ENCODE measurements at regions not wholly inside any gene's neighbourhood (a gene's known extent, or its start where the extent isn't known, plus 50 kb on each side); places are given as distances from the start of the nearest gene placed in this dataset.

GRCh38 chr9:32291370-32291769, 93.1 kb upstream of the ACO1 start:
- H3K4me2 ChIP-seq (ENCODE audit: insufficient read depth, low read length) = no peak overlapping the region
- FAIRE-seq (no peak), DNase-seq (ENCODE audit: extremely low read depth in 1 of 4, low spot score in 3 of 4) (no peak), ATAC-seq (no peak)
- in situ Hi-C loops (cut with MboI) = no loop called here
- no peaks in the 10 kb centered on the region for H3K27me3 ChIP-seq (ENCODE audit: control insufficient read depth in 2 of 2, insufficient read depth in 2 of 2, low read length in 2 of 2)
- no peaks in the 10 kb centered on the region for H3K9me1 ChIP-seq (ENCODE audit: control insufficient read depth, insufficient read depth, low read length)
- no peak overlapping the region for H3K9ac ChIP-seq (ENCODE audit: insufficient read depth in 1 of 2, low read depth in 2 of 2, low read length in 2 of 2)
- intact Hi-C loops (cut with micrococcal nuclease) = no loop called here
- H2AFZ ChIP-seq (ENCODE audit: low read depth, low read length) = no peak overlapping the region
- H3K4me3 ChIP-seq = no peak overlapping the region
- no peaks in the 10 kb centered on the region for H4K20me1 ChIP-seq (replicated peaks; ENCODE audit: control insufficient read depth, insufficient read depth, low read length)
- no peak overlapping the region for H3K27ac ChIP-seq (ENCODE audit: extremely low read depth, low read depth, low read length)
- CTCF ChIA-PET (ENCODE audit: low intra/inter-chr PET ratio) = no interaction called here
- H3K4me1 ChIP-seq (replicated peaks in 1 of 2; ENCODE audit: control insufficient read depth in 2 of 2, insufficient read depth in 2 of 2, low read length in 2 of 2) = no peaks in the 10 kb centered on the region
- BruUV-seq (replicated peaks) = no TSS peak
- 0% methylated on average over 3 of the region's 3 CpGs for WGBS (ENCODE audit: insufficient coverage, low coverage, missing lambda C conversion rate)
- POLR2A ChIA-PET = no interaction called here
- H3K79me2 ChIP-seq (ENCODE audit: control insufficient read depth, insufficient read depth, low read length) = no peaks in the 10 kb centered on the region
- no peaks in the 10 kb centered on the region for H3K9me3 ChIP-seq (replicated peaks; ENCODE audit: control insufficient read depth, insufficient read depth, low read depth, low read length)
- H3K36me3 ChIP-seq (ENCODE audit: control insufficient read depth, insufficient read depth, low read length) = no peaks in the 10 kb centered on the region
- TF ChIP-seq TEAD2 (tag; IDR thresholded peaks at IDR 0.05) (no peak), CBX8 (IDR thresholded peaks at IDR 0.05; ENCODE audit: borderline replicate concordance, extremely low read depth, low read depth, low read length, poor library complexity, severe bottlenecking) (no peak), ZNF318 (IDR thresholded peaks at IDR 0.05; ENCODE audit: borderline replicate concordance in 1 of 2, low read depth in 1 of 2) (no peak), CREB3L1 (IDR thresholded peaks at IDR 0.05; ENCODE audit: borderline replicate concordance, low read depth) (no peak), POLR2H (tag; IDR thresholded peaks at IDR 0.05; ENCODE audit: low read depth) (no peak), PHF20 (IDR thresholded peaks at IDR 0.05; ENCODE audit: partially characterized antibody) (no peak), TAL1 (IDR thresholded peaks at IDR 0.05) (no peak), ZNF445 (CRISPR knock-in tag; IDR thresholded peaks at IDR 0.05; ENCODE audit: low read depth) (no peak), ID3 (CRISPR knock-in tag; IDR thresholded peaks at IDR 0.05) (no peak), ID3 (tag; IDR thresholded peaks at IDR 0.05) (no peak), ZBTB17 (CRISPR knock-in tag; IDR thresholded peaks at IDR 0.05) (no peak), SNIP1 (IDR thresholded peaks at IDR 0.05; ENCODE audit: low read depth) (no peak), ZNF583 (CRISPR knock-in tag; IDR thresholded peaks at IDR 0.05) (no peak), MAFG (tag; conservative IDR thresholded peaks at IDR 0.05) (no peak), XRCC3 (IDR thresholded peaks at IDR 0.05) (no peak)

All from K562 (cell line).